ENCODE measurements at regions not wholly inside any gene's neighbourhood (a gene's known extent, or its start where the extent isn't known, plus 50 kb on each side); places are given as distances from the start of the nearest gene placed in this dataset.
A peak's percentile ranks its signal among the peaks of the same experiment; 100 is the strongest.

DNA sequence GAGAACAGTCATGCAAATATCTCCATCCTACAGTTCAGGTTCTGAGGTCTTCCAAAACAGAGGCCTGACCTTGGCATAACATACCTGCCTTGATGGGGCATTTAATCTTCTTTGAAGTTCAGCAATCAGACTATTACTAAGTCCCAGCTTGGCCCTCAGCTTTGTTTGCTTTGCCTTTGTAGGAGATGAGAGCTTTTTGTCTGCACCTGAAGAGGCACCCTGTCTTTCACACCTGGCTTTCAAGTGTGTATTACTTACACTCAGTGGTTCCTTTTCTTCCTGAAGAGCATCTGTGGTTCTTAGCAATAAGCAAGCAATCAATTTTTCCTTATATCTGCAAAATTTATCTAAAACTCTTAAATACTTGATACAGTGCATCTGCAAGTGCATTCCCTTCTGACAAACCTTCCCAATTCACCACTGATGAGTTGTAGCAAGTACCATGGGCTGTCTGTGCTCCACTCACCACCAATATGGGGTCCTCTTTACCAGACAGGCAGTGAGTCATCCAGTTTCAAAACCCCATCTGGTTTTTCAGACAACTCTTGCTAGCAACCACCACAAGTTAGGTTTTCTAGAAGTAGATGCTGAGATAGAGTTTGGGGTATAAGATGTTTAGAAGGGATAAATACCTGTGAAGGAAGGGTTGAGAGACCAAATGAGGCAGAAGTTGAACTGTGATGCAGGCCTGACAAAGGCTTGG is 100.2 kb downstream of the HINT1 start:
- H3K4me1 Mint-ChIP-seq, result peaks cover 26 to 40% of the 10 kb centered on the region in 2 donors
- intact Hi-C loops (cut with micrococcal nuclease), result no loop called here
- peak overlapping the region; percentile 2 to 19 for H3K27ac Mint-ChIP-seq
- TF ChIP-seq, protein P1, sequence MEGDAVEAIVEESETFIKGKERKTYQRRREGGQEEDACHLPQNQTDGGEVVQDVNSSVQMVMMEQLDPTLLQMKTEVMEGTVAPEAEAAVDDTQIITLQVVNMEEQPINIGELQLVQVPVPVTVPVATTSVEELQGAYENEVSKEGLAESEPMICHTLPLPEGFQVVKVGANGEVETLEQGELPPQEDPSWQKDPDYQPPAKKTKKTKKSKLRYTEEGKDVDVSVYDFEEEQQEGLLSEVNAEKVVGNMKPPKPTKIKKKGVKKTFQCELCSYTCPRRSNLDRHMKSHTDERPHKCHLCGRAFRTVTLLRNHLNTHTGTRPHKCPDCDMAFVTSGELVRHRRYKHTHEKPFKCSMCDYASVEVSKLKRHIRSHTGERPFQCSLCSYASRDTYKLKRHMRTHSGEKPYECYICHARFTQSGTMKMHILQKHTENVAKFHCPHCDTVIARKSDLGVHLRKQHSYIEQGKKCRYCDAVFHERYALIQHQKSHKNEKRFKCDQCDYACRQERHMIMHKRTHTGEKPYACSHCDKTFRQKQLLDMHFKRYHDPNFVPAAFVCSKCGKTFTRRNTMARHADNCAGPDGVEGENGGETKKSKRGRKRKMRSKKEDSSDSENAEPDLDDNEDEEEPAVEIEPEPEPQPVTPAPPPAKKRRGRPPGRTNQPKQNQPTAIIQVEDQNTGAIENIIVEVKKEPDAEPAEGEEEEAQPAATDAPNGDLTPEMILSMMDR (IDR thresholded peaks at IDR 0.05), result no peak
- H3K9me3 Mint-ChIP-seq, result peaks cover 4 to 6% of the 10 kb centered on the region in 2 donors
- peak in 1 of 3 donors; percentile 22 for ATAC-seq
- Histone ChIP-seq H3K27me3 (ENCODE audit: control insufficient read depth, insufficient read depth, low read length) (no peaks in the 10 kb centered on the region), H3K4me1 (ENCODE audit: control insufficient read depth, insufficient read depth, low read length) (peaks cover 21% of the 10 kb centered on the region), H3K4me3 (ENCODE audit: low read length) (no peak overlapping the region), H3K36me3 (ENCODE audit: control insufficient read depth, insufficient read depth, low read length) (no peaks in the 10 kb centered on the region), H3K9me3 (ENCODE audit: control insufficient read depth, insufficient read depth, low read length) (peaks cover 16% of the 10 kb centered on the region), H3K27ac (ENCODE audit: low read length) (peak overlapping the region; percentile 9)
- peak in 1 of 2 donors; percentile 9 for DNase-seq
- H3K27me3 Mint-ChIP-seq (ENCODE audit: low read depth in 2 of 2), result no peaks in the 10 kb centered on the region
- no peaks in the 10 kb centered on the region for H3K36me3 Mint-ChIP-seq
- no peak overlapping the region for H3K4me3 Mint-ChIP-seq

DNA sequence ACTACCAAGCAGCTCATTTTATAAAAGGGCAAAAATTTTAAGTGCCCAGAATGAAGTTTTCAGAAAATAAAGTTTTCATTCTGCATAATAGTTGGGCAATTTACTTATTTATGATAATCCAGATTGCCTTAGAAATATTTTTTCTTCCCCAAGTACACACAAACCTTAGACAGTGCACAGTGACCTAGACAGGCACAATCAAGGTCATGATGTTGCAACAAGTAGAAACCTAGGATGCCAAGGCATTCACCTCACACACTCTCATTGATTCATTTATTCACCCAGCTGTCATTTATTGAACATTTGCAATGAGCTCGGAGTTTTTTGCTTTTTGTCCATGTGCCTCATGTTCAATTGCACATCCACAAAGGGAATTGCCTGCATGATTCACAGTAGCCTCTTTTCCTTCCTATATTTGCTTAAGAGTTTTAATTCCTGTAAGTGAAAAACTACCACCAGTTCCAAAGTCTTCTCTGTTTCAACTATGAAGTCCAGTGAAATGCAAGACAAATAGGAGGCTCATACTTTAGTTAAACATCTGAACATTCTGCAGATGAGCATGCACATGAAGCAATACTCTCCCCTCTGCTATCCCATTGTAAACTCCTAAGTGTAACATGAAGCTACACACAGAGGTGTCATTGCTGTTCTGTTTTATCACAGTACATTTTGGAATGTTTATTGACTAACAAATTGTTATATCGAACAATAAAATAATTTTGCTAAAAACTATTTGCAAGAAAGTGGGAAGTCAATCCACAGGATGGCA is 122.9 kb downstream of the HINT1 start:
- Mint-ChIP-seq H3K4me1 (no peaks in the 10 kb centered on the region), H3K4me3 (no peak overlapping the region), H3K27ac (no peak overlapping the region), H3K36me3 (no peaks in the 10 kb centered on the region), H3K9me3 (no peaks in the 10 kb centered on the region), H3K27me3 (ENCODE audit: low read depth in 2 of 2) (no peaks in the 10 kb centered on the region)
- Histone ChIP-seq H3K27me3 (ENCODE audit: control insufficient read depth, insufficient read depth, low read length) (no peaks in the 10 kb centered on the region), H3K9me3 (ENCODE audit: control insufficient read depth, insufficient read depth, low read length) (no peaks in the 10 kb centered on the region), H3K36me3 (ENCODE audit: control insufficient read depth, insufficient read depth, low read length) (no peaks in the 10 kb centered on the region), H3K4me1 (ENCODE audit: control insufficient read depth, insufficient read depth, low read length) (no peaks in the 10 kb centered on the region), H3K27ac (ENCODE audit: low read length) (no peak overlapping the region), H3K4me3 (ENCODE audit: low read length) (no peak overlapping the region)
- no peak for DNase-seq
- TF ChIP-seq, protein P1 (IDR thresholded peaks at IDR 0.05), result no peak
- 76% methylated on average over 1 of the region's 2 CpGs for WGBS (ENCODE audit: insufficient coverage)
- intact Hi-C loops (cut with micrococcal nuclease), result no loop called here
- ATAC-seq, result no peak

DNA sequence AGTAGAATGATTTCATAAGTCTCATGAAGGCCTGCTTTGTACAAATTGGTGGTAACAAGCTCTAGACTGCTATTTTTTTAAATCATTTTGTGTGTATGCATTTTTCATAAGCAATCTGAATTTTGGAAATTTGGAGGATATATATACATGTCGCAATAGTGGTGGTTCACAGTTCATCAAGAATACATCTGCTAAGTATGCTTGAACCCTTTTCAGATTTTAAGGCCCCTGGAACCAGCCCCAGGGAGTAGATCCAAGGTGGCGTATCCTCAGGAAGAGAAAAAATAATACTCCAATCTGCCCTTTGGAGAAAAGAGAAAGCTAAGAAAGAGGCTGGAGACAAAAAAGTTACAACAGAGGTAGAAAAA is 141.6 kb downstream of the HINT1 start:
- Mint-ChIP-seq H3K4me3 (no peak overlapping the region), H3K4me1 (no peaks in the 10 kb centered on the region), H3K27ac (no peak overlapping the region), H3K36me3 (no peaks in the 10 kb centered on the region), H3K27me3 (ENCODE audit: low read depth in 2 of 2) (peaks cover 0 to 10% of the 10 kb centered on the region in 2 donors), H3K9me3 (no peaks in the 10 kb centered on the region)
- TF ChIP-seq, protein P1 (IDR thresholded peaks at IDR 0.05), result no peak
- intact Hi-C loops (cut with micrococcal nuclease), result no loop called here
- Histone ChIP-seq H3K27ac (ENCODE audit: low read length) (no peak overlapping the region), H3K36me3 (ENCODE audit: control insufficient read depth, insufficient read depth, low read length) (no peaks in the 10 kb centered on the region), H3K9me3 (ENCODE audit: control insufficient read depth, insufficient read depth, low read length) (no peaks in the 10 kb centered on the region), H3K4me3 (ENCODE audit: low read length) (no peak overlapping the region), H3K4me1 (ENCODE audit: control insufficient read depth, insufficient read depth, low read length) (no peaks in the 10 kb centered on the region), H3K27me3 (ENCODE audit: control insufficient read depth, insufficient read depth, low read length) (peaks cover 2% of the 10 kb centered on the region)
- DNase-seq (no peak), ATAC-seq (no peak)
- WGBS (ENCODE audit: insufficient coverage), result 100% methylated on average over 1 of the region's 2 CpGs

All from natural killer cell (primary cell).